HG03103 (cell line): ENCODE measurements at regions not wholly inside any gene's neighbourhood (a gene's known extent, or its start where the extent isn't known, plus 50 kb on each side); places are given as distances from the start of the nearest gene placed in this dataset.
"Not testable (repeated sequence)": the region's sequence is repeated elsewhere in the genome, so short reads cannot be mapped to it uniquely, and the experiment has no call there.

Experiments
- ATAC-seq: cut with Tn5 transposase; IDR thresholded peaks from one replicate; pipeline ENCODE4 v1.9.1; 2021; ENCODE audit warnings: low read depth; ENCODE audit not compliant: unreplicated experiment

DNA sequence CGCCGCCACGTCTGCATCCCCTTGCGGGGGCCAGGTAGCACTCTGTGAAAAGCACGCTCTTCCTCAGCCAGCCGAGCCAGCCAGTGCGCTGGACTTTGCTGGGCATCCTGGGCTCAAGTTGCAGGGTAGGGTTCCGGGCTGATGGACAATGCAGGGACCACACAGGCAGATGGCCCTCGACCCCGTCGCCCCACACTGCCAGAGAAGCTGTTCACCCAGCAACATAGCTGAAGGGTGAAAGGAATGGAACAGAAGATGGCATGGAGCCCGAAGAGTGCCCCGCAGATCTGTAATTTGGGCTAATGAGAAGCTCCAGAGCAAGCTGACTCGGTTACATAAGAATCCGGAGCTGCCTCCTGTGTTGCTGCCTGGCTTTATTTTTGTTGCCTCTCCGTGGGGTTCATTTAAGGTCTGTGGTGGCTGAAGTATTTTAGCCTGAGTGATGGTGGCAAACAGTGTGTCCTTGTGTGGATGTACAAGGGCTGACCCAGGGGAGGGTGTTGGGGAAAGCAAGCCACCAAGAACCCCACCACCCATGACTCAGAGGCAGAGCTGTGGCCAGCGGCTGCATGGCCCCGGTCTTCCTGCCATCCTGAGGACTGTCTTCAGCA is 105.8 kb downstream of the SOX1 start:
- no peak for ATAC-seq

DNA sequence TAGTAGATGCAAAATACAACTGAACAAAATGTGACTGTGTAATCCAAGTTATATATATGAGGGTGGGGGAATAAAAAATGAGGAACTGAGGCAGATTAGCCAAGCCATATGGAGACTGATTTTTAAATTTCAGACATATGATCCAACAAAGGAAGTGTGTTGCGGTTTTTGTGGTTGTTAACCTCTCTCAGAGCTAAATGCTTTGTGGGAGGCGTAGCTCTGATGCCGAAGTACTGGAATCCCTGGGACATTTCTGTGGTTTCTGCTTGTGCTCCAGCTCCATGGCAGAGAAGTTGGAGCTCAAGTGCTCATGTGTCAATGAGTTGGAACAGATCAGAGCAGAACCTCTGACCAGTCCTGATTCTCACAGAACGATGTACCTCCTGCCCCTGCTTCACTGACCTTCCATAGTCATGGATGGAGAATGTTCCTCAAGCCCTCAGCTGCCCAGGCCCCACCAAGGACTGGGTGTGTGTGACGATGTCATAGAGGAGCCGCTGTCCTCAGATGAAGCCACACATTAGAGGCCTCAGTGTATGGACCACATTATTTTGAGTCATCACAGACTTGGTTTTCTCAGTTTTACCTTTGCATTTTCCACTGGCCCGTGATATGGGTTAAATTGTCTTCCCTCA is 107.6 kb downstream of the SOX1 start:
- no peak for ATAC-seq

- no peak for ATAC-seq
Measured at GRCh38 chr13:112175162-112176075, 108.5 kb downstream of the SOX1 start.

DNA sequence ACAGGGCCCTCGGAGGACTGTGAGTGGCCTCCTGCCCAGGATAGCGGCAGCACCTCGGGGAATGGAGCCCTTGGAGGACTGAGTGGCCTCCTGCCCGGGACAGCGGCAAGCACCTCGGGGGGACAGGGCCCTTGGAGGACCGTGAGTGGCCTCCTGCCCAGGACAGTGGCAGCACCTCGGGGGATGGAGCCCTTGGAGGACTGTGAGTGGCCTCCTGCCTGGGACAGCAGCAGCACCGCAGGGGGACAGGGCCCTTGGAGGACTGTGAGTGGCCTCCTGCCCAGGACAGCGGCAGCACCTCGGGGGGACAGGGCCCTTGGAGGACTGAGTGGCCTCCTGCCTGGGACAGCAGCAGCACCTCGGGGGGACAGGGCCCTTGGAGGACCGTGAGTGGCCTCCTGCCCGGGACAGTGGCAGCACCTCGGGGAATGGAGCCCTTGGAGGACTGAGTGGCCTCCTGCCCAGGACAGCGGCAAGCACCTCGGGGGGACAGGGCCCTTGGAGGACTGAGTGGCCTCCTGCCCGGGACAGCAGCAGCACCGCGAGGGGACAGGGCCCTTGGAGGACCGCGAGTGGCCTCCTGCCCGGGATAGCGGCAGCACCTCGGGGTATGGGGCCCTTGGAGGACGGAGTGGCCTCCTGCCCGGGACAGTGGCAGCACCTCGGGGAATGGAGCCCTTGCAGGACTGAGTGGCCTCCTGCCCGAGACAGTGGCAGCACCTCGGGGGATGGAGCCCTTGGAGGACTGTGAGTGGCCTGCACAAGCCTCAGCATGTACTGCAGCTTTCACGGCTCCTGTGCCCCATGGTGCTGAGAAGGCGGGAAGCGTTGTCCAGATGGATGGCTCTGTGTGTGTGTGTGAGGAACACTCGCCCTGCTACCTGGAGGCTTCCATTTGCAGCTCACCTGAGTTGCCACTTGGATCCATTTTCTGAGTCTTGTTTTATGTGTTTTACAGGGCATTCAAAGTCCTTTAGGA is 109.5 kb downstream of the SOX1 start:
- ATAC-seq, result not testable (repeated sequence)

GRCh38 chr13:112177450-112178288 is 110.7 kb downstream of the SOX1 start:
- no peak for ATAC-seq

GRCh38 chr13:112178769-112179168 is 111.8 kb downstream of the SOX1 start:
- no peak for ATAC-seq

DNA sequence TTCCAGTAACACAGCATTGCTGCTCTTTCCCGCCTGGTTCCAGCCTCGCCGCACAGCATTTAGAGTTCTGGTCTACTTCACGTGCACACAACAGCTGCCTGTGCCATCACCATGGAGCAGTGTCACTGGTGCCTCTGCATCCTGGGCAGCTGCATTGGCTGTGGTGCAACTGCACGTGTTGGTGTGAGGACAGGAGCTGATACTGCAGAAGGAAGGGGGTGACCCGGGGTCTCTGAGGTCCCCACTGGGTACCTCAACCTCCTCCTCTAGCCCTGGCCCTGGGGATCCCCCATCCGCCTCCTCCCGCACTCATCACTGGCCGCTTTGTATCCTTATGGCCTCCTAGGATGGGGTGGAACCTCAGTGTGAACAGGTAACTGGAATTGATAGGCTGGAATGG is 112.5 kb downstream of the SOX1 start:
- ATAC-seq, result no peak

GRCh38 chr13:112179995-112180394 is 113.0 kb downstream of the SOX1 start:
- no peak for ATAC-seq

DNA sequence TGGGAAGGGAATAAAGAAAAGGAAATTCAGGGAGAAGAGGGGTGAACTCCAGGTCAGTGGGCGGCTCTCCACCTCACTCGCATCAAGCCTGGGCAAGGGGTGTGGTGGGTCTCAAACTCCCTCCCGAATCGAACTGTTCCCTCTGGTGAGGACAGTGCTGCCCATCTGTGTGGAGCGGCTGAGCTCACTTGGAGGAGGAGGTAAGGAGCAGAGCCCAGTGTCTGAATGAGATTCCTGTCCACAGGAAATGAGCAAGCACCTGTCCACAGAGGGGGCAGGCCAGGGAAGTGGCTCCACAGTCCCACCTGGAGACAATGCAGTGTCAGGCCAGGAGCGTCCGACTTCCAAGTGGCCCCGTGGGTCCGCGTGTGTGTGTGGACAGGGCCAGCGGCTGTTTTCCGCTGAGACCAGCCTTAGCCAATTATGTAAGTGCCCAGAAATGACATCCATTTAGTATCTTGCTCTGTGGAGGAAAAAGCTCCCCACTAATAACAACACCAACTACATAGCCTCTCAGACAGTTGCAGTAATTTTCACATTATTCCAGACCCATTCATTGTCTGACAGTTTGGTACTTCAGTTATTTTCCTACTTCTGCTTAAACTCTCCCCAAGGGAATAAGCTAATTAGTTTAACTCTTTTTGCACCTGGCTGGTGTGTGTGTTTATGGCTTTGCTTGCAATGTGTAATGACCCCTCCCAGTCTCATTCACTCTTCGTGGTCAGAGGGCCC is 114.6 kb downstream of the SOX1 start:
- ATAC-seq, result no peak

- ATAC-seq, result no peak
Measured at GRCh38 chr13:112182251-112182650, 115.3 kb downstream of the SOX1 start.

DNA sequence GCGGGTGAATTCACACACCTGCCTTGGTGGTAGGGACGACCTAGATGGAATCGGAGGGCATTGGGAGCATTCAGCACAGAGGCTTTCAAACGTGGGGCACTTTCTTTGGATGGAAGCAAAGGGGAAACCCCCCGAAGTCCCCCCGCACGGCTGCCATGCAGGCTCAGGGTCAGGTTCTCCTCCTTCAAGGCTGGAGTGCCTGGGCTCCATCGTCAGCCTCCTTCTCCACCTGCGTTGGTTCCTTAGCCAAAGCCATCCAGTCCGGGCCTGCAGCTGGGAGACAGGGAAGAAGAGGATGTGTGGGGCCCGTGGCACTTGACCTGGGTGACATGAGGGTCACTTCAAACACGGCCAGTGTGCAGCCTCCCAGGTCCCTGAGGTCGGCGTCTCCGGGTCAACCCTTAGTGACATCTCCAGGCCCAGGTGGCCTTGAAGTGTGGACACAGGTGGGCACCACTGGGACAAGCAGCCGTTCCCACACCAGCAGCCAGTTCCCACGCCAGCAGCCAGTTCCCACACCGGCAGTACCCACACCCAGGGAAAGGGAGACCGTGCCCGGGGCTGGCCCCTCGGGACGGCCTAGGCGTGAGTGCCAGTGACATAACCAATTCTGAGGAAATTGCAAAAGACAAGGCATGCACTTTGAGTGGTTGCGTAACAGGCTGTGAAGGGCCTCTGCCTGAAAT is 116.0 kb downstream of the SOX1 start:
- ATAC-seq, result no peak

DNA sequence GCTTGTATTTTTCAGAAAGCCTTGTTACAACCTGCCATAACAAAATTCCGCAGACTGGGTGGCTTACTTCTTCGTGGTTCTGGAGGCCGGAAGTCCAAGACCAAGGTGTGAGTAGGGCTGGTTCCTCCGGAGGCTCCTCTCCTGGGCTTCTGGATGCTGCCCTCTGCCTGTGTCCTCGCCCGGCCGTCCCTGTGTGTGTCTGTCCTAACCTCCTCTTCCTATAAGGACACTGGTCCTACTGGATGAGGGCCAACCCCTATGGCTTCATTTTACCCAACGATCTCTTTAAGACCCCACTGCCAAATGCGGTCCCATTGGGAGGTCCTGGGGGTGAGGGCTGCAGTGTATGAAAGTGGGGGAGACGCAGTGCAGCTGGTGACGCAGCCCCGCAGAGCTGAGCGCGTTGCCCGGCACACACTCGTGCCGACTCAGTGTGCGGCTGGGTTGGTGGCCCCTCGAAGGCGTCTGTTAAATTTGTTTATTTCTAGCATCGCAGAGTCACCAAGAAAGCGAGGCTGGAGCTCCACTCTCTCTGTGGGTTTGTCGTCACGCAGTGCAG is 116.7 kb downstream of the SOX1 start:
- ATAC-seq, result no peak

DNA sequence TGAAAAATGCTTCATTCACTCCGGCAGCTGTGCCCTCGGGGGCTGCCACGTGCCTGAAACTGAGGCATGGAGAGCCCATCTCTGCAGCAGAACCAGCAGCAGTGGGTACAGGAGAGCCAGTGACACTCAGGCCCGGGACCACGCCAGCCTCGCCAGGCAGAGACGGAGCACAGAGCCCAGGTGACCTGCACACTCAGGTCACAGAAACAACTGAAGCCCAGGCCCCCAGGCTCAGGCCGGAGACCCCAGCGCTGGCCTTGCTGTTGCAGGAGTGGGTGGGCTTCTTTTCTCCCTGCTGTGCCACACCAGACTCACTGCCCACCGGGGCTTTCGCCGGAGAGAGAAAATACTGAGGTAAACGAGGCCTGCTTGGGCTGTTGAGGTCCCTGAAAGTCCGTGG is 117.3 kb downstream of the SOX1 start:
- ATAC-seq, result no peak

GRCh38 chr13:112184851-112185371 is 118.0 kb downstream of the SOX1 start:
- no peak for ATAC-seq

- no peak for ATAC-seq
Measured at GRCh38 chr13:112185466-112185865, 118.5 kb downstream of the SOX1 start.

DNA sequence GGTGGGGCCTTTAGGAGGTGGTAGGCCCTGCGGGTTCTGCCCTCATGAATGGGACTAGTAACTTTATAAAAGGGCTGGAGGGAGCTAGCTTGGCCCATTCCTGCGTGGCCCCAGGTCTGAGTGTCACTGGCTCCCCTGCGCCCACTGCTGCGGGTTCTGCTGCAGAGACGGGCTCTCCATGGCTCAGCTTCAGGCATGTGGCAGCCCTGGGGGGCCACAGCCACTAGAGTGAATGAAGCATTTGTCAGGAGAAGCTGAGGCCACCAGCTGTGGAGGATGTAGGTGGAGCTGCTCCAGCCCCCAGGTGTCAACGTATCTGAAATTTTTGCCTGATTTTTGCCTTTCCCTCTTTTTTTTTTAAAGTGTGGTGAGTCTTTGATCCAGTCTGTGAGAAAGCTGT is 119.1 kb downstream of the SOX1 start:
- no peak for ATAC-seq

DNA sequence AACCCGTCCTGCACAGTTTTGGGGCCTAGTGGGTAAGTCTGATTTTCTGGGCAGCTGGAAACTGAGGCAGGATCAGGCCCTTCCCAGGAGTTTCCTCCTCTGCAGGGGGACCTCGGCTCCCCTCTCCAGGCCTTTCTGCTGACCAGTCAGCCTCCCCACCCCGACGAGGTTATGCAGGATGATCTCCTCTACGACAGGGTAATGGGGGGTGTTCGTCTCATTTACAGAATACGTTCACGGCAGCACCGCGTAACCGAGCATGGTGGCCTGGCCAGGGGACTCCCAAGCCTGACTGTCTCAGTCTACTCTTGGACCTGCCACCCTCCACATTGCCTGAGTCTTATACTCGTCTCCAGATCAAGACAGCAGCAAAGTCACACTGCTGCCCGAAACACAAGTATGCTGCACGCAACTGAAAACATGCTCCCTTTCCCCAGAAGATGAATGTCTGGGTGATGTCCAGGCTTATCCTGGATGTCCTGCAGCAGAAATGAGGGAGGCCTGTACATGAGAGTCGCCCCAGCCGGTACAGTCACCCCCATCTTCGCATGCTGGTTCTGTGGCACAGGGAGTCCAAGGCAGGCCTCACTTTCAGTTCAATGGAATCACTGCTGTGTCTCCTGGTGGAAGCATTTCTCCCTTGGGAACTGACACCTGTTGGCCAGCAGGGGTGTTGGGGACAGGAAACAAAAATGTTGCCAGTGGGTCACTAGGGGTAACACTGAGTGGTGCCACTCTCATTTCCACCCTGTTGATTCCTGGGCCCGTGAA is 120.8 kb downstream of the SOX1 start:
- ATAC-seq, result no peak
